ENCODE measurements at regions not wholly inside any gene's neighbourhood (a gene's known extent, or its start where the extent isn't known, plus 50 kb on each side); places are given as distances from the start of the nearest gene placed in this dataset.

- POLR2A ChIA-PET, result no interaction called here
- H3K4me3 ChIP-seq (ENCODE audit: low read length), result no peak overlapping the region
- H3K27me3 ChIP-seq (ENCODE audit: control insufficient read depth in 1 of 2, insufficient read depth in 2 of 2, low read length in 2 of 2), result no peaks in the 10 kb centered on the region
- Mint-ChIP-seq H3K27ac (no peak overlapping the region), H3K36me3 (ENCODE audit: low read depth) (no peaks in the 10 kb centered on the region), H3K9me3 (no peaks in the 10 kb centered on the region), H3K4me1 (ENCODE audit: low read depth) (no peaks in the 10 kb centered on the region), H3K27me3 (no peaks in the 10 kb centered on the region), H3K4me3 (no peak overlapping the region)
- CTCF ChIA-PET, result no interaction called here
- H3K4me1 ChIP-seq (ENCODE audit: insufficient read depth, low read length), result no peaks in the 10 kb centered on the region
- ATAC-seq (ENCODE audit: poor library complexity) (no peak), DNase-seq (no peak)
- H3K9me3 ChIP-seq (ENCODE audit: control insufficient read depth in 1 of 2, insufficient read depth in 1 of 2, low read length in 2 of 2), result peaks cover 0 to 4% of the 10 kb centered on the region in 2 experiments
- no peak overlapping the region for H3K27ac ChIP-seq (ENCODE audit: low read depth in 1 of 2, low read length in 2 of 2)
- no peak for TF ChIP-seq CTCF (IDR thresholded peaks at IDR 0.05)
- no peaks in the 10 kb centered on the region for H3K36me3 ChIP-seq (ENCODE audit: insufficient read depth, low read length)
- intact Hi-C loops (cut with DNase I, micrococcal nuclease), result no loop called here
These were observed 353.9 kb upstream of the ZNF608 start for GRCh38 chr5:125100342-125100741.

GRCh38 chr5:125100951-125101350, 354.5 kb upstream of the ZNF608 start:
- no peaks in the 10 kb centered on the region for H3K36me3 Mint-ChIP-seq (ENCODE audit: low read depth)
- Histone ChIP-seq H3K27ac (ENCODE audit: low read depth in 1 of 2, low read length in 2 of 2) (no peak overlapping the region), H3K4me3 (ENCODE audit: low read length) (no peak overlapping the region), H3K4me1 (ENCODE audit: insufficient read depth, low read length) (no peaks in the 10 kb centered on the region), H3K9me3 (ENCODE audit: control insufficient read depth in 1 of 2, insufficient read depth in 1 of 2, low read length in 2 of 2) (peaks cover 0 to 4% of the 10 kb centered on the region in 2 experiments), H3K36me3 (ENCODE audit: insufficient read depth, low read length) (no peaks in the 10 kb centered on the region), H3K27me3 (ENCODE audit: control insufficient read depth in 1 of 2, insufficient read depth in 2 of 2, low read length in 2 of 2) (no peaks in the 10 kb centered on the region)
- ATAC-seq (ENCODE audit: poor library complexity) (no peak), DNase-seq (no peak)
- no peaks in the 10 kb centered on the region for H3K4me1 Mint-ChIP-seq (ENCODE audit: low read depth)
- H3K4me3 Mint-ChIP-seq, result no peak overlapping the region
- CTCF ChIA-PET, result interaction anchor here (0.6 kb wide), 1 partner anchor 356 kb away, joined by 3 read pairs; no protein-coding TSS in a partner anchor
- H3K27ac Mint-ChIP-seq, result no peak overlapping the region
- intact Hi-C loops (cut with DNase I, micrococcal nuclease), result no loop called here
- TF ChIP-seq CTCF (IDR thresholded peaks at IDR 0.05), result no peak
- POLR2A ChIA-PET, result no interaction called here
- H3K9me3 Mint-ChIP-seq, result no peaks in the 10 kb centered on the region
- no peaks in the 10 kb centered on the region for H3K27me3 Mint-ChIP-seq

GRCh38 chr5:125103459-125103858, 357.0 kb upstream of the ZNF608 start:
- DNase-seq, result no peak
- Mint-ChIP-seq H3K27ac (no peak overlapping the region), H3K27me3 (no peaks in the 10 kb centered on the region), H3K9me3 (peaks cover 4% of the 10 kb centered on the region), H3K36me3 (ENCODE audit: low read depth) (no peaks in the 10 kb centered on the region), H3K4me1 (ENCODE audit: low read depth) (no peaks in the 10 kb centered on the region), H3K4me3 (no peak overlapping the region)
- Histone ChIP-seq H3K4me3 (ENCODE audit: low read length) (no peak overlapping the region), H3K9me3 (ENCODE audit: control insufficient read depth in 1 of 2, insufficient read depth in 1 of 2, low read length in 2 of 2) (peaks cover 0 to 4% of the 10 kb centered on the region in 2 experiments), H3K27ac (ENCODE audit: low read depth in 1 of 2, low read length in 2 of 2) (no peak overlapping the region), H3K36me3 (ENCODE audit: insufficient read depth, low read length) (no peaks in the 10 kb centered on the region), H3K4me1 (ENCODE audit: insufficient read depth, low read length) (no peaks in the 10 kb centered on the region), H3K27me3 (ENCODE audit: control insufficient read depth in 1 of 2, insufficient read depth in 2 of 2, low read length in 2 of 2) (no peaks in the 10 kb centered on the region)
- POLR2A ChIA-PET, result no interaction called here
- no peak for ATAC-seq (ENCODE audit: poor library complexity)
- no peak for TF ChIP-seq CTCF (IDR thresholded peaks at IDR 0.05)
- CTCF ChIA-PET, result no interaction called here
- intact Hi-C loops (cut with DNase I, micrococcal nuclease), result no loop called here

All from CD4-positive, alpha-beta T cell (primary cell).